AG04449 (cell line): ENCODE measurements at regions not wholly inside any gene's neighbourhood (a gene's known extent, or its start where the extent isn't known, plus 50 kb on each side); places are given as distances from the start of the nearest gene placed in this dataset.

ENCODE experiments used
- CTCF ChIA-PET: fragments of 350-600 bp; formaldehyde crosslinking; extraction: SDS; loops from one replicate; lab custom pipeline; 2021; ENCODE audit warnings: antibody characterized with exemption; lab: Yijun Ruan, JAX
- POLR2A ChIA-PET: fragments of 400-600, 350-600 bp; formaldehyde crosslinking; extraction: SDS; loops from one replicate; lab custom pipeline; 2020; ENCODE audit warnings: antibody characterized with exemption, inconsistent platforms; lab: Yijun Ruan, JAX
- DNase-seq: peaks from one replicate; pipeline ENCODE4 v3.0.0-alpha.2; 2010; ENCODE audit warnings: low read depth, low spot score
- H3K4me3 ChIP-seq: 2 replicates; pipeline ENCODE4 v1.5.1; 2011; ENCODE audit warnings: low read depth, mild to moderate bottlenecking, control low read depth, low read length
- TF ChIP-seq, protein P1 (sequence below): IDR thresholded peaks from one replicate; pipeline ENCODE4 v1.5.1; 2011; ENCODE audit warnings: mild to moderate bottlenecking, moderate library complexity, low read length, control low read depth, inconsistent platforms; ENCODE audit not compliant: insufficient read depth; ENCODE audit errors: missing control alignments

DNA sequence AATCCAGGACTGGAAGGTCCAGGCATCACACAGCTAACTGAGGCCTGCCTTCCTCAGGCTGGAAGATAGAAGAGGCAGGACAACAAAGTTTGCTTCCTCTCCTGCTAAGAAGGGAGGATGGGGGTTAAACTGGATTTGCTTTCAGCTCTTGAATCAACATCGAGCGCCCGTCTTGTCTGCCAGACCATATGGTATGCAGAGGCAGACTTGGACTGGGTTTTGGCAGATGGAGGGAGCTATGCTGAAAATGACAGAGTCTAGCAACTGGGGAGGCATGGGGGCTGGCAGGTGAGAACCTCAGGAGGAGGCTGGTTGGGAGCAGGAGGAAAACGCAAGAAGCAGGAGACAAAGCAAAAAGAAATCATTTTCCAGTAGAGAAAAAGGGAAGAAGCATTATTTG lies 289.5 kb upstream of the IL12B start:
- TF ChIP-seq, protein P1, sequence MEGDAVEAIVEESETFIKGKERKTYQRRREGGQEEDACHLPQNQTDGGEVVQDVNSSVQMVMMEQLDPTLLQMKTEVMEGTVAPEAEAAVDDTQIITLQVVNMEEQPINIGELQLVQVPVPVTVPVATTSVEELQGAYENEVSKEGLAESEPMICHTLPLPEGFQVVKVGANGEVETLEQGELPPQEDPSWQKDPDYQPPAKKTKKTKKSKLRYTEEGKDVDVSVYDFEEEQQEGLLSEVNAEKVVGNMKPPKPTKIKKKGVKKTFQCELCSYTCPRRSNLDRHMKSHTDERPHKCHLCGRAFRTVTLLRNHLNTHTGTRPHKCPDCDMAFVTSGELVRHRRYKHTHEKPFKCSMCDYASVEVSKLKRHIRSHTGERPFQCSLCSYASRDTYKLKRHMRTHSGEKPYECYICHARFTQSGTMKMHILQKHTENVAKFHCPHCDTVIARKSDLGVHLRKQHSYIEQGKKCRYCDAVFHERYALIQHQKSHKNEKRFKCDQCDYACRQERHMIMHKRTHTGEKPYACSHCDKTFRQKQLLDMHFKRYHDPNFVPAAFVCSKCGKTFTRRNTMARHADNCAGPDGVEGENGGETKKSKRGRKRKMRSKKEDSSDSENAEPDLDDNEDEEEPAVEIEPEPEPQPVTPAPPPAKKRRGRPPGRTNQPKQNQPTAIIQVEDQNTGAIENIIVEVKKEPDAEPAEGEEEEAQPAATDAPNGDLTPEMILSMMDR: no peak
- H3K4me3 ChIP-seq: no peak overlapping the region
- DNase-seq: no peak
- CTCF ChIA-PET: no interaction called here
- POLR2A ChIA-PET: no interaction called here

DNA sequence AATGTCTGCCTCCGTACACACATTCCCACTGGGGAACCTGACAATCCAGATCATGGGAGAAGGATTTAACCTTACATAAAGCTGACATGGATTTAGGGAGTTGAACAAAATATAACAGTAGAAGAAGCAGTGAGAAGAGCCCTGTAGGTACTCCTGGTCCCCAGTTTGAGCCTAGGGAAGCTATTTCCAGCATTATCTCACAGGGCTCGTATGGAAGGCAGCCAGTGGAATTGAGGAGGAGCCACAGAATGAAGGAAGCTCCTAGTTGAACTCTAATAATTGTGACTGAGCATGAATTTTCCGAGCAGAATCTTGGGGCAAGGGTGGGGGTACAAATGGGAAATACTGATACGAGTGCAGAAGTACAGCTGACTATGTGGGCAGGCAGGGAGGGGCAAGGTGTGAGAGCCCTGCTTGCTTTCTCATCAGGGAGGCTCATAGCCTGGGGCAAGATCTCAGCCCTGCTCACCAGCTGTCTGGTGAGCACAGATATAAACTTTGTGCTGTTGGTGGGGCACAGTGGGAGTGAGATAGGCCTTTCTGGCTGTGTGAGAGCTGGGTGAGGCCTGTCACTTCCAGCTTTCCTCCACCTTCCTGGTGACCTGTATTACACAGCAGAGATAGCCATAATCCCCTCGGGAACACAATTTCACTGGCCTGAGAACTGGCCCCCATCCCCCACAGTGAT lies 290.7 kb upstream of the IL12B start:
- ChIA-PET CTCF (no interaction called here), POLR2A (no interaction called here)
- no peak for DNase-seq
- TF ChIP-seq, protein P1: no peak
- H3K4me3 ChIP-seq: no peak overlapping the region

DNA sequence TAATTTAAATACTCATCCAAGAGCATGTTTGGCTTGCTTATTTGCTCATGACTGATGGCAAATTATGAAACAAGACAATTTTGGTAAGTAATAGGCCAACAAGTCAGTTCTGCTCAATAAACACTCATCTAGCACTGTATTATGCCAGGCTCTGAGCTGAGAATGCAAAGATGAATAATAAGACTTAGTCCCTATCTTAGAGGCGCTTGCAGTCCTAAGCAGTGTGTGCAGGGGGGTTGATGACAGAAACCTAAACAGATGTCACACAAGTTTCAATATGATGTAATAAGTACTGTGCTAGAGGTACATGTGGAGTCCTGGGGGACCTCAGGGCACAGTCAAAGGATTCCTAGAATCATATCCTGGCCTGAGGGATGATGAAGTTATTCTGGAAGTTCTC lies 287.6 kb upstream of the ADRA1B start:
- ChIA-PET CTCF (no interaction called here), POLR2A (no interaction called here)
- H3K4me3 ChIP-seq: no peak overlapping the region
- TF ChIP-seq, protein P1: no peak
- DNase-seq: no peak

DNA sequence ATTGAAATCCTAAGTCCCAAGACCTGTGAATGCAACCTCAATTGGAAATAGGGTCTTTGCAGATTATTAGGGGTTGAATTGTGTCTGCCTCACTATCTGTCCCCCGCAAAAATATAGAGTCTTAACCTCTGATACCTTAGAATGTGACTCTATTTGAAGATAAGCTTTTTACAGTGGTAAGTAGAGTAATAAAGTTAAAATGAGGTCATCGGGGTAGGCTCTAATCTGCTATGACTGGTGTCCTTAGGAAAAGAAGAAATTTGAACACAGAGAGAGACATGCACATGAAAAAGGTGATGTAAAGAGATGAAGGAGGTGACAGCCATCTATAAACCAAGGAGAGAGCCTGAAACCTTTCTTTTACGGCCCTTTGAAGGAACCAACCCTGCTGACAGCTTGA lies 287.1 kb upstream of the ADRA1B start:
- TF ChIP-seq, protein P1: no peak
- CTCF ChIA-PET: interaction anchor here (0.6 kb wide), 1 partner anchor 15 kb away, joined by 3 read pairs; no protein-coding TSS in a partner anchor
- POLR2A ChIA-PET: no interaction called here
- no peak overlapping the region for H3K4me3 ChIP-seq
- no peak for DNase-seq

DNA sequence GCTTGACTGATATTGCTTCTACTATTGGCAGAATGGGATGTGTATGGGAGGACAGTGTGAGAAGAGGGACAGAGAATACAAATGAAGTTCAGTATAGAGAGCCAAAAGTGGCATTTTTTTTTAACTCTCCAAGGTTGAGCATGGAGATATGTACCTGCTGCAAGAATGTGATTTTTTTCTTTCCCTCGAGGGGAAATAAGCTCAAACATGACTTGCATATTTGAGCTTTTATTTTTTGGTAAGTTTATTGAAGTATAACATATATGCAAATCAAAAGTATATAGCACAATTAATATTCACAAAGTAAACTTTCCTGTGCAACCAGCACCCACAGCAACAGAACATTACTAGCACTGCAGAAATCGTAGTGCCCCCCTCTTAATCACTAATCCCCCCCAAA lies 285.7 kb upstream of the ADRA1B start:
- H3K4me3 ChIP-seq: no peak overlapping the region
- TF ChIP-seq, protein P1: no peak
- CTCF ChIA-PET: no interaction called here
- DNase-seq: no peak
- POLR2A ChIA-PET: no interaction called here

DNA sequence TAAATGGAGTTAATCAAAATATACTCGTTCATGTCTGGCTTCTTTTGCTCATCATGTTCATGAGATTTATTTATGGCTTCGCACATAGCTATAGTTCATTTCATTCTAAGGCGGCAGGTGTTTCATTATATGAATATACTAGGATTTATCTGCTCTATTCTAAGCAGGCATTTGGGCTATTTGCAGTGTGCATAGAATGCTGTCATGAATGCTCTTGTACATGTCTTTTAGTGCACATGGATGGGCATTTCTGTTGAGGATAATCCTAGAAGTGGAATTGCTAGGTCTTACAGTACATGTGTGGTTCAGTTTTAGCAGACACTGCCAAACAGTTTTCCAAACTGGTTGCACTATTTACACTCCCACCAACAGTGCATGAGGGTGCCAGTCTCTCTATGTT lies 285.3 kb upstream of the ADRA1B start:
- ChIA-PET POLR2A (no interaction called here), CTCF (no interaction called here)
- DNase-seq: no peak
- H3K4me3 ChIP-seq: no peak overlapping the region
- TF ChIP-seq, protein P1: no peak
